Stimulated activated effector memory CD8-positive, alpha-beta T cell treated with anti-CD3 and anti-CD28 coated beads, Interleukin-12 subunit alpha, Interleukin-12 subunit beta, amount 100 ng/mL, for 72 hours (primary cell): ENCODE measurements at regions not wholly inside any gene's neighbourhood (a gene's known extent, or its start where the extent isn't known, plus 50 kb on each side); places are given as distances from the start of the nearest gene placed in this dataset.

Experiments
- ATAC-seq: fragments of 150-1000 bp; cut with Tn5 transposase; 2 replicates; pipeline ENCODE4 v1.10.0; 2021
- DNase-seq, 2 donors: peaks; one replicate each; pipeline ENCODE4 v3.0.0; 2021 to 2022; ENCODE audit warnings: low spot score in 2 of 2
- H3K27ac Mint-ChIP-seq: one replicate; pipeline ENCODE4 v1.8.0; 2022; ENCODE audit warnings: mild to moderate bottlenecking, mixed read lengths
- H3K36me3 Mint-ChIP-seq: one replicate; pipeline ENCODE4 v1.8.0; 2022; ENCODE audit warnings: mild to moderate bottlenecking, mixed read lengths
- H3K4me1 Mint-ChIP-seq: one replicate; pipeline ENCODE4 v1.8.0; 2022; ENCODE audit warnings: mixed read lengths
- H3K4me3 Mint-ChIP-seq: one replicate; pipeline ENCODE4 v1.8.0; 2022; ENCODE audit warnings: mild to moderate bottlenecking, mixed read lengths
- H3K9me3 Mint-ChIP-seq: one replicate; pipeline ENCODE4 v1.8.0; 2022; ENCODE audit warnings: mixed read lengths

GRCh38 chr10:4649886-4650508, 176.0 kb upstream of the AKR1E2 start:
- peaks cover 15% of the 10 kb centered on the region for H3K4me1 Mint-ChIP-seq
- peaks cover 6% of the 10 kb centered on the region for H3K36me3 Mint-ChIP-seq
- no peak overlapping the region for H3K27ac Mint-ChIP-seq
- ATAC-seq (no peak), DNase-seq (no peak)
- no peaks in the 10 kb centered on the region for H3K9me3 Mint-ChIP-seq
- H3K4me3 Mint-ChIP-seq, result no peak overlapping the region

GRCh38 chr10:4649471-4649870, 176.5 kb upstream of the AKR1E2 start:
- no peak overlapping the region for H3K27ac Mint-ChIP-seq
- no peak overlapping the region for H3K4me3 Mint-ChIP-seq
- peaks cover 15% of the 10 kb centered on the region for H3K4me1 Mint-ChIP-seq
- H3K36me3 Mint-ChIP-seq, result peaks cover 6% of the 10 kb centered on the region
- DNase-seq (no peak), ATAC-seq (no peak)
- H3K9me3 Mint-ChIP-seq, result no peaks in the 10 kb centered on the region

- no peak overlapping the region for H3K27ac Mint-ChIP-seq
- ATAC-seq (no peak), DNase-seq (no peak)
- H3K4me1 Mint-ChIP-seq, result peaks cover 15% of the 10 kb centered on the region
- peaks cover 6% of the 10 kb centered on the region for H3K36me3 Mint-ChIP-seq
- H3K4me3 Mint-ChIP-seq, result no peak overlapping the region
- no peaks in the 10 kb centered on the region for H3K9me3 Mint-ChIP-seq
Observed at GRCh38 chr10:4648999-4649398, 177.0 kb upstream of the AKR1E2 start.

- Mint-ChIP-seq H3K4me1 (peaks cover 11% of the 10 kb centered on the region), H3K36me3 (peaks cover 6% of the 10 kb centered on the region), H3K4me3 (no peak overlapping the region), H3K27ac (no peak overlapping the region), H3K9me3 (no peaks in the 10 kb centered on the region)
- DNase-seq (no peak), ATAC-seq (no peak)
Observed at GRCh38 chr10:4647109-4647785, 178.8 kb upstream of the AKR1E2 start.

GRCh38 chr10:4646547-4646946, 179.5 kb upstream of the AKR1E2 start:
- Mint-ChIP-seq H3K4me3 (no peak overlapping the region), H3K36me3 (no peaks in the 10 kb centered on the region), H3K9me3 (no peaks in the 10 kb centered on the region), H3K4me1 (peaks cover 4% of the 10 kb centered on the region), H3K27ac (no peak overlapping the region)
- no peak for DNase-seq
- ATAC-seq, result no peak

GRCh38 chr10:4645836-4646235, 180.2 kb upstream of the AKR1E2 start:
- H3K9me3 Mint-ChIP-seq, result no peaks in the 10 kb centered on the region

GRCh38 chr10:4643471-4643870, 182.5 kb upstream of the AKR1E2 start:
- no peak for DNase-seq
- Mint-ChIP-seq H3K27ac (no peak overlapping the region), H3K36me3 (no peaks in the 10 kb centered on the region), H3K4me3 (no peak overlapping the region), H3K4me1 (no peaks in the 10 kb centered on the region), H3K9me3 (no peaks in the 10 kb centered on the region)
- no peak for ATAC-seq

More at GRCh38 chr10:4645836-4646235, 180.2 kb upstream of the AKR1E2 start:
- no peaks in the 10 kb centered on the region for H3K4me1 Mint-ChIP-seq
- H3K4me3 Mint-ChIP-seq, result no peak overlapping the region
- no peak overlapping the region for H3K27ac Mint-ChIP-seq
- DNase-seq (no peak), ATAC-seq (no peak)
- H3K36me3 Mint-ChIP-seq, result no peaks in the 10 kb centered on the region

- no peak for ATAC-seq
- H3K4me3 Mint-ChIP-seq, result no peak overlapping the region
- no peak overlapping the region for H3K27ac Mint-ChIP-seq
- H3K9me3 Mint-ChIP-seq, result no peaks in the 10 kb centered on the region
- H3K36me3 Mint-ChIP-seq, result no peaks in the 10 kb centered on the region
- DNase-seq, result no peak
- no peaks in the 10 kb centered on the region for H3K4me1 Mint-ChIP-seq
Observed at GRCh38 chr10:4639960-4640359, 186.0 kb upstream of the AKR1E2 start.

GRCh38 chr10:4638099-4638498, 187.9 kb upstream of the AKR1E2 start:
- no peak for ATAC-seq
- Mint-ChIP-seq H3K36me3 (no peaks in the 10 kb centered on the region), H3K9me3 (no peaks in the 10 kb centered on the region), H3K4me1 (no peaks in the 10 kb centered on the region), H3K27ac (no peak overlapping the region), H3K4me3 (no peak overlapping the region)
- no peak for DNase-seq

GRCh38 chr10:4637657-4638056, 188.3 kb upstream of the AKR1E2 start:
- Mint-ChIP-seq H3K36me3 (no peaks in the 10 kb centered on the region), H3K9me3 (no peaks in the 10 kb centered on the region), H3K4me1 (no peaks in the 10 kb centered on the region), H3K27ac (no peak overlapping the region), H3K4me3 (no peak overlapping the region)
- no peak for DNase-seq
- no peak for ATAC-seq

GRCh38 chr10:4635883-4636282, 190.1 kb upstream of the AKR1E2 start:
- Mint-ChIP-seq H3K27ac (no peak overlapping the region), H3K9me3 (no peaks in the 10 kb centered on the region), H3K36me3 (no peaks in the 10 kb centered on the region), H3K4me1 (no peaks in the 10 kb centered on the region), H3K4me3 (no peak overlapping the region)
- DNase-seq (no peak), ATAC-seq (no peak)

GRCh38 chr10:4635388-4635787, 190.6 kb upstream of the AKR1E2 start:
- ATAC-seq (no peak), DNase-seq (no peak)
- H3K4me1 Mint-ChIP-seq, result no peaks in the 10 kb centered on the region
- H3K4me3 Mint-ChIP-seq, result no peak overlapping the region
- H3K36me3 Mint-ChIP-seq, result no peaks in the 10 kb centered on the region
- no peaks in the 10 kb centered on the region for H3K9me3 Mint-ChIP-seq
- no peak overlapping the region for H3K27ac Mint-ChIP-seq

GRCh38 chr10:4633776-4634175, 192.2 kb upstream of the AKR1E2 start:
- Mint-ChIP-seq H3K4me1 (no peaks in the 10 kb centered on the region), H3K4me3 (no peak overlapping the region), H3K27ac (no peak overlapping the region), H3K9me3 (no peaks in the 10 kb centered on the region), H3K36me3 (no peaks in the 10 kb centered on the region)
- ATAC-seq (no peak), DNase-seq (no peak)

GRCh38 chr10:4633186-4633585, 192.8 kb upstream of the AKR1E2 start:
- DNase-seq (no peak), ATAC-seq (no peak)
- Mint-ChIP-seq H3K27ac (no peak overlapping the region), H3K4me1 (no peaks in the 10 kb centered on the region), H3K4me3 (no peak overlapping the region), H3K36me3 (no peaks in the 10 kb centered on the region), H3K9me3 (no peaks in the 10 kb centered on the region)

- Mint-ChIP-seq H3K36me3 (no peaks in the 10 kb centered on the region), H3K9me3 (no peaks in the 10 kb centered on the region), H3K27ac (no peak overlapping the region), H3K4me3 (no peak overlapping the region), H3K4me1 (no peaks in the 10 kb centered on the region)
- no peak for DNase-seq
- ATAC-seq, result no peak
Observed at GRCh38 chr10:4632757-4633156, 193.2 kb upstream of the AKR1E2 start.

- no peak for DNase-seq
- H3K27ac Mint-ChIP-seq, result no peak overlapping the region
- ATAC-seq, result no peak
- H3K9me3 Mint-ChIP-seq, result peaks cover 5% of the 10 kb centered on the region
- no peak overlapping the region for H3K4me3 Mint-ChIP-seq
- no peaks in the 10 kb centered on the region for H3K36me3 Mint-ChIP-seq
- no peaks in the 10 kb centered on the region for H3K4me1 Mint-ChIP-seq
Observed at GRCh38 chr10:4626919-4627318, 199.1 kb upstream of the AKR1E2 start.
